ENCODE measurements at regions not wholly inside any gene's neighbourhood (a gene's known extent, or its start where the extent isn't known, plus 50 kb on each side); places are given as distances from the start of the nearest gene placed in this dataset.

GRCh38 chr10:35921866-35922350 is 279.8 kb upstream of the FZD8 start:
- no peak for DNase-seq
- Histone ChIP-seq H3K9me3 (replicated peaks; ENCODE audit: control insufficient read depth, low read depth, low read length) (no peaks in the 10 kb centered on the region), H3K4me1 (ENCODE audit: control insufficient read depth, insufficient read depth, low read length) (peaks cover 9% of the 10 kb centered on the region), H3K4me3 (ENCODE audit: low read length) (no peak overlapping the region), H3K27ac (ENCODE audit: low read length) (no peak overlapping the region), H3K36me3 (ENCODE audit: control insufficient read depth, insufficient read depth, low read length) (no peaks in the 10 kb centered on the region), H3K27me3 (ENCODE audit: control insufficient read depth, insufficient read depth, low read length) (no peaks in the 10 kb centered on the region)
- WGBS (ENCODE audit: insufficient coverage) = 97% methylated on average over 6 of the region's 13 CpGs

GRCh38 chr10:35916791-35917190 is 274.7 kb upstream of the FZD8 start:
- Histone ChIP-seq H3K27ac (ENCODE audit: low read length) (no peak overlapping the region), H3K4me1 (ENCODE audit: control insufficient read depth, insufficient read depth, low read length) (peaks cover 5% of the 10 kb centered on the region), H3K4me3 (ENCODE audit: low read length) (no peak overlapping the region), H3K9me3 (replicated peaks; ENCODE audit: control insufficient read depth, low read depth, low read length) (no peaks in the 10 kb centered on the region), H3K36me3 (ENCODE audit: control insufficient read depth, insufficient read depth, low read length) (no peaks in the 10 kb centered on the region), H3K27me3 (ENCODE audit: control insufficient read depth, insufficient read depth, low read length) (no peaks in the 10 kb centered on the region)
- no peak for DNase-seq
- WGBS (ENCODE audit: insufficient coverage) = 81% methylated on average over 3 of the region's 4 CpGs

- no peak overlapping the region for H3K27ac ChIP-seq (ENCODE audit: low read length)
- H3K4me3 ChIP-seq (ENCODE audit: low read length) = no peak overlapping the region
- no peaks in the 10 kb centered on the region for H3K9me3 ChIP-seq (replicated peaks; ENCODE audit: control insufficient read depth, low read depth, low read length)
- no peaks in the 10 kb centered on the region for H3K27me3 ChIP-seq (ENCODE audit: control insufficient read depth, insufficient read depth, low read length)
- H3K4me1 ChIP-seq (ENCODE audit: control insufficient read depth, insufficient read depth, low read length) = peaks cover 5% of the 10 kb centered on the region
- H3K36me3 ChIP-seq (ENCODE audit: control insufficient read depth, insufficient read depth, low read length) = no peaks in the 10 kb centered on the region
- WGBS (ENCODE audit: insufficient coverage) = no CpG with 5 or more reads among the region's 1 CpG
- DNase-seq = no peak
These were observed 271.5 kb upstream of the FZD8 start for GRCh38 chr10:35913628-35914027.

- Histone ChIP-seq H3K36me3 (ENCODE audit: control insufficient read depth, insufficient read depth, low read length) (no peaks in the 10 kb centered on the region), H3K4me1 (ENCODE audit: control insufficient read depth, insufficient read depth, low read length) (peaks cover 5% of the 10 kb centered on the region), H3K27ac (ENCODE audit: low read length) (peak overlapping the region; percentile 64), H3K27me3 (ENCODE audit: control insufficient read depth, insufficient read depth, low read length) (no peaks in the 10 kb centered on the region), H3K9me3 (replicated peaks; ENCODE audit: control insufficient read depth, low read depth, low read length) (no peaks in the 10 kb centered on the region), H3K4me3 (ENCODE audit: low read length) (no peak overlapping the region)
- 17% methylated on average over 1 of the region's 6 CpGs for WGBS (ENCODE audit: insufficient coverage)
- peak; percentile 77 for DNase-seq
These were observed 270.8 kb upstream of the FZD8 start for GRCh38 chr10:35912615-35913569.

- no peaks in the 10 kb centered on the region for H3K9me3 ChIP-seq (replicated peaks; ENCODE audit: control insufficient read depth, low read depth, low read length)
- H3K27me3 ChIP-seq (ENCODE audit: control insufficient read depth, insufficient read depth, low read length) = no peaks in the 10 kb centered on the region
- no peak for DNase-seq
- peaks cover 5% of the 10 kb centered on the region for H3K4me1 ChIP-seq (ENCODE audit: control insufficient read depth, insufficient read depth, low read length)
- H3K4me3 ChIP-seq (ENCODE audit: low read length) = no peak overlapping the region
- WGBS (ENCODE audit: insufficient coverage) = no CpG with 5 or more reads among the region's 2 CpGs
- no peak overlapping the region for H3K27ac ChIP-seq (ENCODE audit: low read length)
- no peaks in the 10 kb centered on the region for H3K36me3 ChIP-seq (ENCODE audit: control insufficient read depth, insufficient read depth, low read length)
These were observed 269.9 kb upstream of the FZD8 start for GRCh38 chr10:35911954-35912353.

- no peak for DNase-seq
- 100% methylated on average over 1 of the region's 3 CpGs for WGBS (ENCODE audit: insufficient coverage)
- H3K4me3 ChIP-seq (ENCODE audit: low read length) = no peak overlapping the region
- H3K27ac ChIP-seq (ENCODE audit: low read length) = no peak overlapping the region
- no peaks in the 10 kb centered on the region for H3K9me3 ChIP-seq (replicated peaks; ENCODE audit: control insufficient read depth, low read depth, low read length)
- H3K4me1 ChIP-seq (ENCODE audit: control insufficient read depth, insufficient read depth, low read length) = peaks cover 5% of the 10 kb centered on the region
- no peaks in the 10 kb centered on the region for H3K27me3 ChIP-seq (ENCODE audit: control insufficient read depth, insufficient read depth, low read length)
- H3K36me3 ChIP-seq (ENCODE audit: control insufficient read depth, insufficient read depth, low read length) = no peaks in the 10 kb centered on the region
These were observed 269.1 kb upstream of the FZD8 start for GRCh38 chr10:35911233-35911632.

GRCh38 chr10:35910234-35910633 is 268.1 kb upstream of the FZD8 start:
- peaks cover 5% of the 10 kb centered on the region for H3K4me1 ChIP-seq (ENCODE audit: control insufficient read depth, insufficient read depth, low read length)
- H3K36me3 ChIP-seq (ENCODE audit: control insufficient read depth, insufficient read depth, low read length) = no peaks in the 10 kb centered on the region
- no peak for DNase-seq
- no CpG with 5 or more reads among the region's 3 CpGs for WGBS (ENCODE audit: insufficient coverage)
- no peaks in the 10 kb centered on the region for H3K27me3 ChIP-seq (ENCODE audit: control insufficient read depth, insufficient read depth, low read length)
- no peaks in the 10 kb centered on the region for H3K9me3 ChIP-seq (replicated peaks; ENCODE audit: control insufficient read depth, low read depth, low read length)
- H3K4me3 ChIP-seq (ENCODE audit: low read length) = no peak overlapping the region
- no peak overlapping the region for H3K27ac ChIP-seq (ENCODE audit: low read length)

- no peaks in the 10 kb centered on the region for H3K36me3 ChIP-seq (ENCODE audit: control insufficient read depth, insufficient read depth, low read length)
- H3K4me1 ChIP-seq (ENCODE audit: control insufficient read depth, insufficient read depth, low read length) = peaks cover 5% of the 10 kb centered on the region
- H3K9me3 ChIP-seq (replicated peaks; ENCODE audit: control insufficient read depth, low read depth, low read length) = no peaks in the 10 kb centered on the region
- H3K4me3 ChIP-seq (ENCODE audit: low read length) = no peak overlapping the region
- H3K27me3 ChIP-seq (ENCODE audit: control insufficient read depth, insufficient read depth, low read length) = no peaks in the 10 kb centered on the region
- WGBS (ENCODE audit: insufficient coverage) = 70% methylated on average over 2 of the region's 12 CpGs
- no peak overlapping the region for H3K27ac ChIP-seq (ENCODE audit: low read length)
- no peak for DNase-seq
These were observed 267.1 kb upstream of the FZD8 start for GRCh38 chr10:35909121-35909720.

GRCh38 chr10:35908451-35908850 is 266.4 kb upstream of the FZD8 start:
- H3K9me3 ChIP-seq (replicated peaks; ENCODE audit: control insufficient read depth, low read depth, low read length) = no peaks in the 10 kb centered on the region
- no peak for DNase-seq

GRCh38 chr10:35907548-35907947 is 265.5 kb upstream of the FZD8 start:
- Histone ChIP-seq H3K27ac (ENCODE audit: low read length) (no peak overlapping the region), H3K36me3 (ENCODE audit: control insufficient read depth, insufficient read depth, low read length) (no peaks in the 10 kb centered on the region), H3K4me1 (ENCODE audit: control insufficient read depth, insufficient read depth, low read length) (peaks cover 5% of the 10 kb centered on the region), H3K27me3 (ENCODE audit: control insufficient read depth, insufficient read depth, low read length) (no peaks in the 10 kb centered on the region), H3K4me3 (ENCODE audit: low read length) (no peak overlapping the region), H3K9me3 (replicated peaks; ENCODE audit: control insufficient read depth, low read depth, low read length) (no peaks in the 10 kb centered on the region)
- 74% methylated on average over 7 of the region's 9 CpGs for WGBS (ENCODE audit: insufficient coverage)
- DNase-seq = no peak

More at GRCh38 chr10:35908451-35908850, 266.4 kb upstream of the FZD8 start:
- Histone ChIP-seq H3K27me3 (ENCODE audit: control insufficient read depth, insufficient read depth, low read length) (no peaks in the 10 kb centered on the region), H3K4me3 (ENCODE audit: low read length) (no peak overlapping the region), H3K4me1 (ENCODE audit: control insufficient read depth, insufficient read depth, low read length) (peaks cover 5% of the 10 kb centered on the region), H3K27ac (ENCODE audit: low read length) (no peak overlapping the region), H3K36me3 (ENCODE audit: control insufficient read depth, insufficient read depth, low read length) (no peaks in the 10 kb centered on the region)
- WGBS (ENCODE audit: insufficient coverage) = no CpG with 5 or more reads among the region's 2 CpGs

Measured in muscle of leg (tissue), 3 donors.